ENCODE measurements at regions not wholly inside any gene's neighbourhood (a gene's known extent, or its start where the extent isn't known, plus 50 kb on each side); places are given as distances from the start of the nearest gene placed in this dataset.

- H3K4me1 Mint-ChIP-seq, result no peaks in the 10 kb centered on the region
- H3K36me3 Mint-ChIP-seq (ENCODE audit: low read depth), result no peaks in the 10 kb centered on the region
- H3K4me1 ChIP-seq (ENCODE audit: control insufficient read depth, insufficient read depth, low read length), result no peaks in the 10 kb centered on the region
- H3K9ac ChIP-seq (ENCODE audit: extremely low read depth, low read length, poor library complexity, severe bottlenecking), result no peak overlapping the region
- H3K27me3 Mint-ChIP-seq (ENCODE audit: insufficient read depth), result peaks cover 8% of the 10 kb centered on the region
- no peak overlapping the region for H3K4me3 ChIP-seq (ENCODE audit: low read length)
- H3K27ac ChIP-seq (ENCODE audit: low read depth, low read length), result no peak overlapping the region
- no peaks in the 10 kb centered on the region for H3K27me3 ChIP-seq (ENCODE audit: control insufficient read depth, insufficient read depth, low read length, poor library complexity, severe bottlenecking)
- peaks cover 20% of the 10 kb centered on the region for H3K9me3 Mint-ChIP-seq
- TF ChIP-seq CTCF (conservative IDR thresholded peaks at IDR 0.05), result no peak
- 86 to 97% methylated on average over 1 of the region's 1 CpG for WGBS, 2 experiments (ENCODE audit: insufficient coverage in 1 of 2, insufficient read length in 1 of 2)
- H3K4me3 Mint-ChIP-seq, result no peak overlapping the region
- no peak for DNase-seq
- no peak overlapping the region for H3K27ac Mint-ChIP-seq
- H3K9me3 ChIP-seq (ENCODE audit: control insufficient read depth, low read length), result no peaks in the 10 kb centered on the region
- no peaks in the 10 kb centered on the region for H3K36me3 ChIP-seq (ENCODE audit: control insufficient read depth, insufficient read depth, low read length)
These were observed 418.7 kb upstream of the KIF2A start for GRCh38 chr5:61887271-61887670.

- no peak overlapping the region for H3K27ac ChIP-seq (ENCODE audit: low read depth, low read length)
- WGBS, 2 experiments (ENCODE audit: insufficient coverage in 1 of 2, insufficient read length in 1 of 2), result 75 to 80% methylated on average over 1 of the region's 1 CpG
These were observed 412.0 kb upstream of the KIF2A start for GRCh38 chr5:61894046-61894445.

GRCh38 chr5:61896811-61897210 lies 409.2 kb upstream of the KIF2A start:
- H3K36me3 Mint-ChIP-seq (ENCODE audit: low read depth), result no peaks in the 10 kb centered on the region
- no peak for DNase-seq
- no peak overlapping the region for H3K9ac ChIP-seq (ENCODE audit: extremely low read depth, low read length, poor library complexity, severe bottlenecking)
- no peak overlapping the region for H3K27ac ChIP-seq (ENCODE audit: low read depth, low read length)
- no peaks in the 10 kb centered on the region for H3K36me3 ChIP-seq (ENCODE audit: control insufficient read depth, insufficient read depth, low read length)
- 95 to 100% methylated on average over 2 to 4 of the region's 4 CpGs for WGBS, 2 experiments (ENCODE audit: insufficient coverage in 1 of 2, insufficient read length in 1 of 2)
- no peaks in the 10 kb centered on the region for H3K27me3 ChIP-seq (ENCODE audit: control insufficient read depth, insufficient read depth, low read length, poor library complexity, severe bottlenecking)
- no peaks in the 10 kb centered on the region for H3K4me1 Mint-ChIP-seq
- no peak overlapping the region for H3K4me3 Mint-ChIP-seq
- TF ChIP-seq CTCF (conservative IDR thresholded peaks at IDR 0.05), result no peak
- H3K9me3 Mint-ChIP-seq, result peaks cover 22% of the 10 kb centered on the region
- H3K9me3 ChIP-seq (ENCODE audit: control insufficient read depth, low read length), result peaks cover 20% of the 10 kb centered on the region
- H3K27me3 Mint-ChIP-seq (ENCODE audit: insufficient read depth), result no peaks in the 10 kb centered on the region
- H3K4me1 ChIP-seq (ENCODE audit: control insufficient read depth, insufficient read depth, low read length), result no peaks in the 10 kb centered on the region
- H3K4me3 ChIP-seq (ENCODE audit: low read length), result no peak overlapping the region
- H3K27ac Mint-ChIP-seq, result no peak overlapping the region

More at GRCh38 chr5:61894046-61894445, 412.0 kb upstream of the KIF2A start:
- no peaks in the 10 kb centered on the region for H3K36me3 Mint-ChIP-seq (ENCODE audit: low read depth)
- peaks cover 38% of the 10 kb centered on the region for H3K9me3 Mint-ChIP-seq
- no peak for TF ChIP-seq CTCF (conservative IDR thresholded peaks at IDR 0.05)
- no peak for DNase-seq
- Histone ChIP-seq H3K4me3 (ENCODE audit: low read length) (no peak overlapping the region), H3K36me3 (ENCODE audit: control insufficient read depth, insufficient read depth, low read length) (no peaks in the 10 kb centered on the region), H3K9ac (ENCODE audit: extremely low read depth, low read length, poor library complexity, severe bottlenecking) (no peak overlapping the region), H3K9me3 (ENCODE audit: control insufficient read depth, low read length) (peaks cover 20% of the 10 kb centered on the region), H3K4me1 (ENCODE audit: control insufficient read depth, insufficient read depth, low read length) (no peaks in the 10 kb centered on the region), H3K27me3 (ENCODE audit: control insufficient read depth, insufficient read depth, low read length, poor library complexity, severe bottlenecking) (no peaks in the 10 kb centered on the region)
- no peaks in the 10 kb centered on the region for H3K4me1 Mint-ChIP-seq
- H3K27me3 Mint-ChIP-seq (ENCODE audit: insufficient read depth), result no peaks in the 10 kb centered on the region
- H3K27ac Mint-ChIP-seq, result no peak overlapping the region
- H3K4me3 Mint-ChIP-seq, result no peak overlapping the region
